ENCODE measurements at regions not wholly inside any gene's neighbourhood (a gene's known extent, or its start where the extent isn't known, plus 50 kb on each side); places are given as distances from the start of the nearest gene placed in this dataset.
A peak's percentile ranks its signal among the peaks of the same experiment; 100 is the strongest.

GRCh38 chr1:54480525-54480848 is 67.5 kb upstream of the ACOT11 start:
- no peaks in the 10 kb centered on the region for H3K36me3 ChIP-seq
- no peak overlapping the region for H3K4me3 ChIP-seq
- intact Hi-C loops (cut with DNase I; ENCODE audit: low total_unique reads) = no loop called here
- peaks cover 0 to 4% (median 0%) of the 10 kb centered on the region in 3 donors for H3K27me3 ChIP-seq
- WGBS, 5 donors = 33 to 42% (median 40%) methylated on average over 4 of the region's 4 CpGs
- H3K4me1 ChIP-seq = peaks cover 6 to 17% (median 11%) of the 10 kb centered on the region in 4 donors
- H3K9me3 ChIP-seq = no peaks in the 10 kb centered on the region
- TF ChIP-seq POLR2AphosphoS5 (IDR thresholded peaks at IDR 0.05) = no peak
- no peak for TF ChIP-seq EP300 (IDR thresholded peaks at IDR 0.05)
- TF ChIP-seq POLR2A (IDR thresholded peaks at IDR 0.05) = no peak
- TF ChIP-seq, protein P1, sequence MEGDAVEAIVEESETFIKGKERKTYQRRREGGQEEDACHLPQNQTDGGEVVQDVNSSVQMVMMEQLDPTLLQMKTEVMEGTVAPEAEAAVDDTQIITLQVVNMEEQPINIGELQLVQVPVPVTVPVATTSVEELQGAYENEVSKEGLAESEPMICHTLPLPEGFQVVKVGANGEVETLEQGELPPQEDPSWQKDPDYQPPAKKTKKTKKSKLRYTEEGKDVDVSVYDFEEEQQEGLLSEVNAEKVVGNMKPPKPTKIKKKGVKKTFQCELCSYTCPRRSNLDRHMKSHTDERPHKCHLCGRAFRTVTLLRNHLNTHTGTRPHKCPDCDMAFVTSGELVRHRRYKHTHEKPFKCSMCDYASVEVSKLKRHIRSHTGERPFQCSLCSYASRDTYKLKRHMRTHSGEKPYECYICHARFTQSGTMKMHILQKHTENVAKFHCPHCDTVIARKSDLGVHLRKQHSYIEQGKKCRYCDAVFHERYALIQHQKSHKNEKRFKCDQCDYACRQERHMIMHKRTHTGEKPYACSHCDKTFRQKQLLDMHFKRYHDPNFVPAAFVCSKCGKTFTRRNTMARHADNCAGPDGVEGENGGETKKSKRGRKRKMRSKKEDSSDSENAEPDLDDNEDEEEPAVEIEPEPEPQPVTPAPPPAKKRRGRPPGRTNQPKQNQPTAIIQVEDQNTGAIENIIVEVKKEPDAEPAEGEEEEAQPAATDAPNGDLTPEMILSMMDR (IDR thresholded peaks at IDR 0.05) = no peak
- H3K27ac ChIP-seq = no peak overlapping the region
- DNase-seq = peak in 1 of 2 donors; percentile 69

- no peak for DNase-seq
- H3K27me3 ChIP-seq = peaks cover 0 to 9% (median 0%) of the 10 kb centered on the region in 3 donors
- H3K4me1 ChIP-seq = peaks cover 11 to 18% (median 16%) of the 10 kb centered on the region in 4 donors
- H3K36me3 ChIP-seq = no peaks in the 10 kb centered on the region
- H3K27ac ChIP-seq = no peak overlapping the region
- no peak overlapping the region for H3K4me3 ChIP-seq
- WGBS, 5 donors = 68 to 83% (median 80%) methylated on average over 7 of the region's 7 CpGs
- intact Hi-C loops (cut with DNase I; ENCODE audit: low total_unique reads) = no loop called here
- H3K9me3 ChIP-seq = no peaks in the 10 kb centered on the region
- TF ChIP-seq POLR2AphosphoS5 (IDR thresholded peaks at IDR 0.05) (no peak), POLR2A (IDR thresholded peaks at IDR 0.05) (no peak), EP300 (IDR thresholded peaks at IDR 0.05) (no peak)
- TF ChIP-seq, protein P1 (IDR thresholded peaks at IDR 0.05) = no peak
Observed at GRCh38 chr1:54479841-54480524, 68.0 kb upstream of the ACOT11 start.

DNA sequence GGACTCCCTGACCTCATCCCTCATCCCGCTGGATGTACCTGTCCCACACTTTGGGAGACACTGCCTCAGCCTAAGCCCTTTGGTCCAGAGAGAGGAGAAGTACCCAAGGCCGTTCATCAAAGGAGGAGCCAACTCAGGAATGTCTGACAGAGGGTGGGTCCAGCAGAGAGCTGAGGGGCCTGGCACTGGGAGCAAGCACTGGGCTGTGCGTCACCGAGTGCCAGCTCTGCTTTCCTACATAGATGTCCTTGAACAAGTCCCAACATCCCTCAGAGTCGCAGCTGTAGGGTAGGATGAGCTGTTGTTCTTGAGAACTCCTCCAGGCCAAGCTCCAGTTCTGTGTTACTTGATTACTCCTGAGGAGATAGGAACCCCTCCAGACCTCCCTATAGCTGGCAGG is 68.8 kb upstream of the ACOT11 start:
- no peaks in the 10 kb centered on the region for H3K9me3 ChIP-seq
- TF ChIP-seq, protein P1 (IDR thresholded peaks at IDR 0.05) = no peak
- no peak for TF ChIP-seq POLR2A (IDR thresholded peaks at IDR 0.05)
- TF ChIP-seq POLR2AphosphoS5 (IDR thresholded peaks at IDR 0.05) = no peak
- TF ChIP-seq EP300 (IDR thresholded peaks at IDR 0.05) = no peak
- no peak overlapping the region for H3K4me3 ChIP-seq
- H3K4me1 ChIP-seq = peaks cover 17 to 25% (median 23%) of the 10 kb centered on the region in 4 donors
- H3K36me3 ChIP-seq = no peaks in the 10 kb centered on the region
- peaks cover 0 to 16% (median 6%) of the 10 kb centered on the region in 3 donors for H3K27me3 ChIP-seq
- intact Hi-C loops (cut with DNase I; ENCODE audit: low total_unique reads) = no loop called here
- 82 to 100% (median 94%) methylated on average over 5 of the region's 5 CpGs for WGBS, 5 donors
- no peak overlapping the region for H3K27ac ChIP-seq
- no peak for DNase-seq

- H3K4me1 ChIP-seq = peaks cover 17 to 27% (median 26%) of the 10 kb centered on the region in 4 donors
- H3K4me3 ChIP-seq = no peak overlapping the region
- peaks cover 0 to 23% (median 6%) of the 10 kb centered on the region in 3 donors for H3K27me3 ChIP-seq
- no peak for DNase-seq
- intact Hi-C loops (cut with DNase I; ENCODE audit: low total_unique reads) = no loop called here
- no peak overlapping the region for H3K27ac ChIP-seq
- TF ChIP-seq, protein P1 (IDR thresholded peaks at IDR 0.05) = no peak
- TF ChIP-seq POLR2A (IDR thresholded peaks at IDR 0.05) (no peak), POLR2AphosphoS5 (IDR thresholded peaks at IDR 0.05) (no peak), EP300 (IDR thresholded peaks at IDR 0.05) (no peak)
- H3K9me3 ChIP-seq = no peaks in the 10 kb centered on the region
- WGBS, 5 donors = 52 to 69% (median 60%) methylated on average over 6 of the region's 6 CpGs
- H3K36me3 ChIP-seq = no peaks in the 10 kb centered on the region
Observed at GRCh38 chr1:54477153-54477561, 70.9 kb upstream of the ACOT11 start.

Measured in stomach (tissue), 8 donors.